Nucleus accumbens (tissue), 56 donors: ENCODE measurements at regions not wholly inside any gene's neighbourhood (a gene's known extent, or its start where the extent isn't known, plus 50 kb on each side); places are given as distances from the start of the nearest gene placed in this dataset.
A peak's percentile ranks its signal among the peaks of the same experiment; 100 is the strongest.
"Not testable (repeated sequence)": the region's sequence is repeated elsewhere in the genome, so short reads cannot be mapped to it uniquely, and the experiment has no call there.

ENCODE experiments used
- DNase-seq, 56 donors: peaks; one replicate each; lab custom pipeline; 2025; lab: John Stamatoyannopoulos, UW

DNA sequence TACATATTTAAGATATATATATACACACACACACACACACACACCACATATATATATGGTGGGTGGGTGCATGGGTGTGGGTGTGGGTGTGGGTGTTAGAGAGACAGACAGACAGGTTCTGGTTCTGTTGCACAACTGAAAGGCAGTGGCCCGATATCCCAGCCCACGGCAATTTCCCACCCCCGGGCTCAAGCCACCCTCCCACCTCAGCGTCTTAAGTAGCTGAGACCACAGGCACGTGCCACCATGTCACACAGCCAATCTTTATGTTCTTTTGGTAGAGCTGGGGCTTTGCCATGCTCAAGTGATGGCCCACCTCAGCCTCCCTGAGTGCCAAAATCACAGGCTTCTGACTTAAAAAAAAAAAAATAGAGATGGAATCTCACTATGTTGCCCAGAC is 417.8 kb upstream of the FOXG1 start:
- DNase-seq = no peak

DNA sequence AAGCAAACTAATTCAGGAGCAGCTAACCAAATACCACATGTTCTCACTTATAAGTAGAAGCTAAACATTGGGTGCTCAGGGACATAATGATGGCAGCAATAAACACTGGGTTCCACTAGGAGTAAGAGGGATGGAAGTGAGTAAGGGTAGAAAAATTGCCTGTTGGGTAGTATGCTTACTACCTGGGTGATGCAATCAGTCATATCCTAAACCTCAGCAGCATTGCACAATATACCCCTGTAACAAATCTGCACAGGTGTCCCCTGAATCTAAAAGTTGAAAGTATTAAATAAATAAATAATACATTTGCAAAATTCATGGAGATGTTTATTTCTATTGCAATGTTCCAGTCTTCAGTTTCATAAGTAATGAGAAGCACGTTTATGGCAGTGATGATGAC is 409.8 kb upstream of the FOXG1 start:
- DNase-seq = no peak

DNA sequence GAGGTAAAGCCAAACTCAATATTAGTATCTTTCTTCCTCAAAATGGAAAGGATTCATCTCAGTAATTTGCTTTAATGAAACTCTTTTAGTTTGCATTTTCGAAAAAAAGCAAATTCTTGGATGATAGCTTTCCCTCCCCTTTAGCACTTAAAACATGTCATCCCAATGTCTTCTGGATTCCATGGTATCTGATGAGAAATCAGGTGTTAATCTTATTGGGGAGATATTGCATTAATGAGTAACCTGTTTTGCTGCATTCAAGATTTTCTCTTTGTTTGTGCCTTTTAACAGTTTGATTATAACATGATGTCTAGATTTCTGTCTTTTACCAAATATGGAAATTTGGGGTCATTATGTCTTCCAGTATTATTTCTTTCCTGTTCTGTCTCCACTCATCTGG is 405.1 kb upstream of the FOXG1 start:
- no peak for DNase-seq

DNA sequence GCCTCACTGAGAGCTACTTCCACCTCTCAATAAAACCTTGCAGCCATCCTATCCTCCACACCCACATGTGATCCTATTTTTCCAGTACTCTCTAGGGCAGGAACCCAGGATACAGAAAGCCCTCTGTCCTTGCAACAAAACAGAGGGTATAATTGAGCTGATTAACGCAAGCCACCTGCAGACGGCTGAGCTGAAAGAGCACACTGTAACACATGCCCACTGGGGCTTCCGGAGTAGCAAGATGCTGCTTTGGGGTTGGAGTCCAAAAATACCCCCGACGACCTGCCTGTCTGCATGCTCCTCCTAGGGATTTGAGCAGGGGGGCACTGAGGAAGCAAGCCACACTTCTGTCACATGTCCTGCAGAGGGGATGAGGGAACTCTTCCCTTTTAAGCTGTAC is 401.1 kb upstream of the FOXG1 start:
- DNase-seq = no peak

DNA sequence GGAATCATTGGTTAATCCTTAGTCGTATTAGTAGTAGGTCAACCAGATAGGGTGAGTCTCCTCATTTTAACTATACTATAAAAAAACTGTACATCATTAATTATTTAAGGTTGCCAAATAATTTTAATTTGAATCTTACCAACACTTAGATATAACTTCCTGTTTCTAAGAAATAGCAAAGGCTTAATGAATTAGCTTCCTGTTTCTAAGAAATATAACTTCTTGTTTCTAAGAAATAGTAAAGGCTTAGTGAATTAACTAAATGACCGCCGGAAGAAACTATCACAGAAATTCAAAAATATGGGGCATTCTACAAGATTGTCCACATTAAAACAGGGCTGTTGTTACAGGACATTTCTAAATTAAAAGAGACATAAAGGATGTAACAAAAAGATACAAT is 392.9 kb upstream of the FOXG1 start:
- no peak for DNase-seq

DNA sequence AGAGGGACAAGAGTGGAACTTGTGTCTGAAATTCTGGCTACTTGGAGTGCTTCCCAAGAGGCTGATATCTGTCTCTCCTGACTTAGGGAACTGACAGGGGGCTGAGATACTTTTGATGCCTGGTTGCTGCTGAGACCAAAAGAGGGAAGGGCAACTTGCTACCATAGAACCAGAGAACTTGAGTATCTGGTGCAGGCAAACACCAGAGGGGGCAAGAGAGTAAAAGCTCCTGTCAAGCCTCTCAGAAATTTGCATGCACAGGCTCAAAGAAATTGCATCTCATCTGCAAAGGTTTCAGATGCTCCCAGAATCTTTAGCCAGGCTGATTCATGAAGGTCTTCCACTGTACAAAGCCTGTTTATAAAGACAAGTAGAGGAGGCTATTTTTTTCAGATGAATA is 391.3 kb upstream of the FOXG1 start:
- DNase-seq = peak in 12 of 56 donors; percentile 0 to 29 (median 5)

DNA sequence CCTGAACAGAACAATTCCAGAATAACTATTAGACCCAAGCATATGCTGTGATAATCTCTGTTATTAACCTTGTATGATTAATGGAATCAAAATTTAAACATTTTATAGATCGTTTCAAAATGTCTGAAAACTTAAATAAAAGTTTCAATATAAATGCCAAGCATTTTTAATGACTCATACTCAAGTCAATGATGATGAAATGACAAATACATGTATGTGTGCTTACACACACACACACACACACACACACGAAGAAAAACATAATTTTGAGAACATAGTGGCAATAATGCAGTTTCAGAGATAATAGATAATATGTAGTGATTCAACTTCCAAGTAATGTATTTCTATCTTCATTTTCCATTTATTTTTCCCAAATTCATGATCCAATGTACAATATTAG is 384.9 kb upstream of the FOXG1 start:
- DNase-seq = no peak

DNA sequence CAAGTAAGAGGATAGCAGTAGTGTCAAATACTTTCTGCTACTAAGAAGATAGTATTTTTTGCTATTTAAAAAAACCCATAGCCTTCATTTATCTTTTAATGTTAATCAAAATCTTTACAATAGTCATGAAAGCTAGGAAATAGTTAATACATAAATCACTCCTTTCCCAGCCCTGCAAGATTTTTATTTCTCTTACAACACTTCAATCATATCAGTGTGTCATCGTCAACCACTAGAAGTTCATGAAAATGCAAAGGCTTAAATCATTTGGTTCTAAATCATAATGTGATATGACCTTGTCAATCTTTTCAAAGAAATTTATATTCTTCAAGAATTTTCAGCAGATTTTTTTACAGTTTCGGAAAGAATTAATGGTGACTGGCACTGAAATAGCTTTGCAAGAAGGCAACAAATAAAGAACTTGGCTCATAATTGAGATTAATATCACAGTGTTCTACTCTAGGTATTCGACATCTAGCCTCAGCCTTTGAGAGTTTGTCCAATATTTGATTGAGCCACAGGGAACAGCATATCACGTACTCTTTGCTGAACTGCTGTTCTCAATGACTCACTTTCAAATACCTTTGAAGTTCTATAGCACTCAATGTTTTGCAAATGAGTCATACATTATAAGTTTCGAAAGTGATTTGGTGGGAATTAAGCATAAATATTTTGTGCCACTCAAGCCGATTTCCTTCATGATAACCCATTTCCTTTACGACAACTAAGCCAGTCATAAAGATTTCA is 384.0 kb upstream of the FOXG1 start:
- DNase-seq = no peak

DNA sequence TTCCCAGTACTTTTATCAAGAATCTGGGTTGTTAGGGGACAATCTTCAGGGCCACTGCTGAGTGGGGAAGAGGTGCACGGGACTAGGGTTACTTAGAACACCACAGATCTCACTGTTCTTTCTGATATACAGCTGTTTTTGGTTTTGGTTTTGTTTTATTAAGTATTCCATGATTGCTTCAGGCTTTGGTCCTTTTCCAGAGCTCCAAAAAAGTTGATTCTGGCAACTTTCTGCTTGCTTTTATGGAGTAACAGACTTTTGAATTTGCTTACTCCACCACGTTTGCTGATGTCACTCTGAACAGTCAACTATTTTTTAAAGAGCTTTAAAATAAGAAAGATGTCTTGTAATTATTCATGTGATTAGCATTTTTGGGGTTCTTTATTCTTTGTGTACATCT is 368.1 kb upstream of the FOXG1 start:
- no peak for DNase-seq

DNA sequence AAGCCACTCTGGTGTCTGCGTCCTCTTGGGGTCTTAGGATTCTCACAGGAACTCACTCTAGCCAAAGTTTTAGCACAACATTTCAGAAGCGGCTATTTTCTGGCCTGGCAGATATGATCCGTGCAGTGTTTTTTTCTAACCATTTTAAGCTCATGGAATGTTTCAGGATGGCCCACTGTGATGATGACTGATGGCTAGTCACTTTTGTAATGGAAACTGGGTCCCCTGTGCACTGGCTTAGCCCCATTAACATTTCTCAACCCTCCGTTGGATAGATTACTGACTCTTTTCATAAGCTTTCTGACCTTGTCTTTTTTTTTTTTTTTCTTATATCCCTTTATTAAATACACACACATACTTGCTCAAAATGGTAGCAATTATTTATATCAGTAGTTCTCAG is 364.9 kb upstream of the FOXG1 start:
- not testable (repeated sequence) for DNase-seq

DNA sequence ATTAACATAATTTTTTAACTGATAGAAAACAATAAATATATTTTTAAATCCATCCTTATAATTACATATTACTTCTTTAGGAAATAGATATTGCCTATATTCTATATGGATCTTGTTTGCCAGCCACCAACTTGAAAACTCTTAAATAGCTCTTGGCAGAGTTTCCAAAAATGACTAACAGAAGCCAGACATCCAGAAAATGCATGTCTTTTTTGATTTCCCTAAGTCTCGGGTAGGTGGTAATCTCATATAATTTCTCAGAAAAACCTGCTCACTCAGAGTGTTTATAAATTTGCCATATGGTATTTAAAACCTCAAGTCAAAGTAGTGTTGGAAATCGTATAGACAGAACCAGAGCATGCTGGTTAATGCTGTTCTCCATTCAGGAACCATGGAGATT is 360.4 kb upstream of the FOXG1 start:
- DNase-seq = no peak

DNA sequence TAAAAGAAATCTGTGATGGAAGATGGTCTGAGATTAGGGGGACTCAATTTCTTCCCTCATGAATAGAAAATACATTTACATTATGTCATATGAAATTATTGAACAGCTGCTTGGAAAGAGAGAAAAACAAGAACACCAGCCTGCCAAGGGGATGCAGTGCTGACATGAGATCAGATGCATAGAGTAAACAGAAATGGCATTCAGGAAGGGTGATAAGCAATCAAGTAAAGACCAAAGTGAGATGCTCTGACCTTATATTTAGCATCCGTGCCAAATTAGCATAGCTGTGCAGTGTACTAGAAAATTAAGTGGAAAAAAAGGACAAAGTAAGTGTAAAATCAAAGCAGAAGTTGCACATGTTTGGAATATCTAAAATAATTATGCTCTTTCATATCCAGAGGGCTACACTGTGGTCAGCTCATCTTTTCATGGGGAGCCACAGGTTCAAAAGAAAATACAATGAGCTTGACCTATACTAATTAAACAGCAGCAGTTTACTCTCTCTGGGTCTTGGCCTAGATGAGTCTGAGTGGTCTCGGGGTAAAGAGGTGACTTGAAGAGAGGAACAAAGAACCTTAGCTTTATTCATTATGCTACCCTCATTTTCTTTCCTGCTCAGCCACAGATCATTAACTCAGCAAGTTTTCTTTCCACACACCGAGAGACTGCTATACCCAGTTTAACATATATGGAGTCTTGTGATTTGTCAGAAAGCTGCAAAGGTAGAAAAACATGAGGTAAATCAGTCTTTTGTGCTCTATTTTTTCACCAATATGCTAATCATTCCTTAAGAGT is 359.4 kb upstream of the FOXG1 start:
- no peak for DNase-seq

DNA sequence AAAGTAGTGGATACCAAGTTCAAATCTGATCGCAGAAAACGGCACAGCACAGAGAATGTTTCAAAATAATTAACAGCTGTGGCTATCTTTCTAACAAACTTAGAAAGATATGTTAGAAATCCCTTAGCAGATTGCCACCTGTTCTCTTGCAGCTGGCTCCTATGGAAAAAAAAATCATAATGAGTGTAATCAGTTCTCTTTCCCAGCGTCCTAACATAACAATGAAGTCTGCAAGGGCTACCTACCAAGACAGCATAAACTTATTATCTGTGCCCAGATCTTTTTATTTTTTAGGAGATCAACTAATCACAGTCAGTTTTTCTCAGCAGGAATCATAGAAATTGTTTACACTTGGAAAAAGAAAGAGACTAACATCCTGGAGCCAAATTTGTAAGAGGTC is 358.6 kb upstream of the FOXG1 start:
- no peak for DNase-seq

DNA sequence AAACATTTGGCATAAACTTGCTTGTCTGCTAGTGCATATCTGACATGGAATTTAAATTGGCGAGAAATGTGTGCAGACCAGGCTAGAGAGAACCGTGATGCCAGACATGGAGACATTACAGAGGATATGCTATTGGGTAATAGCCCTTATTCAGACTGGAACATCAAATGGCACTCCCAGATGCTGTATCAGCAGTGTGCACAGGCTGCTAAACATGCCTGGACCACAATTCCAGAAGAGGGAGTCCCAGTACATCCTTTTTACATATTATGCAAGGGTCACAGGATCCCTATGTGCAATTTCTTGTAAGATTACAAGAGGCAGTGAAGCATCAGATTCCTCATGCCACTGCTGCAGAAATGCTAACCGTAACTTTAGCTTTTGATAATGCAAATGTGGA is 354.5 kb upstream of the FOXG1 start:
- no peak for DNase-seq

DNA sequence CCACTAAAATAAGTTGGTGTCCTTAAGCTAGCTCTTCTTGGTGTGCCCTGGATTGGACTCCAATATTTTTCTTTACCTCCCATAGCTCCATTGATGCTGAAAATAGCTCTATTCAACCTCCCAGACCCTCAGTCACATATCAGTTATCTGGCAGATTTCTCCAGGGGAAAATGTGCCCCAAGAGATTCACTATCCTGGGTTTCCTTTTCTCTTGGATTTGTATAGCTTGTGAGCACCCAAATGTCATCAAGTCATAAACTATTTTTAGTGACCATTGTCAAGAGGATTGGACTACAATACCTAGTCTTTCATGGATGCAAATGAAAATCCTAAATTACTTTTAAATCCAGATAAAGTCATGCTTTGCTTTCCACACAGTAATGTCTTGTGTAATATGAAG is 339.6 kb upstream of the FOXG1 start:
- DNase-seq = no peak

DNA sequence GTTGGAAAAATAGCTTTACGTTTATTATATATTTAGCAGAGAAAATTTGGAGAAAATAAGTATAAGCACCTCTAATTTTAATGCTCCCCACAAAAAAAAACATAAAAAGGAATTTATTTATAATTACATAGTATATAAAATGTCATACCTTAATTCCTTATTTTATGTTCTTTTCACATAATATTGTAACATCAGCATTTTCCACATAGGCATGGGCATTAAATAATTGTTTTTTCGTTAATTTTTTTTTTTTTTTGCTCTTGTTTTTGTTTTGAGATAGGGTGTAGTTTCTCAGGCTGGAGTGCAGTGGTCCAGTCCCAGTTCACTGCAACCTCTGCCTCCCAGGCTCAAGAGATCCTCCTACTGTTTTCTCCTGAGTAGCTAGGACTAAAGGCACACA is 329.8 kb upstream of the FOXG1 start:
- DNase-seq = no peak

DNA sequence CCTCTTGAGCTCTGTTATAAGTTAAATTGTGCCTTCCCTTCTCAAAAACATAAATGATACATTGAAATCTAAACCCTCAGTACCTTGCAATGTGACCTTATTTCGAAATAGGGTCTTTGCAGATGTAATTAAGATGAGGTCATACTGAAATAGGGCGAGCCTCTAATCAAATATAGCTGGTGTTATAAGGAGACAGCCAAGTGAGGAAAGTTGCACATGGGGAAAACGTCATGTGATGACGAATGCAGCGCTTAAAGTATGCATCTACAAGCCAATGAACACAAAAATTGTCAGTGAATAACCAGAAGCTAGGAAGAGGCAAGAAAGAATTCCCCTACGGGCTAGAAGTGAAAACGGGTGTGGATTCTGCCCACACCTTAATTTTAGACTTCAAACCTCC is 305.2 kb upstream of the FOXG1 start:
- DNase-seq = no peak

DNA sequence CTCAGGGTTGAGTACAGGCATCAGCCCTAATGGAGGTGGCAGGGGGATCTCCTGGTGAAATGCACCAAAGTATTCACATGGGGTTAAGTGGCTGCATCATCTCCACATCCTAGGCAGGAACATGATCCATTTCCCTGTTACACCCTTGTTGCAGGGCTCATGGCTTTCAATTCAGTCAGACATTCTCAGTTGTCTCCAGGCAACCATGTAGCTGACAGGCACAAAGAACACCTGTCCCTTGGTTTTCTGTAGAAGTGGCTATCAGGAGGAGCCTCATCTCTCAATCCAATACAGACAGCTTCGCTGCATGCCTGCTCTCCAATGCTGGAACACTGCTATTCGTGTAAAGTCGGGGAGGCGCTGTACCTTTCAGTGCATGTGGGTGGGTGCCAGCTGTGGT is 299.0 kb upstream of the FOXG1 start:
- no peak for DNase-seq

DNA sequence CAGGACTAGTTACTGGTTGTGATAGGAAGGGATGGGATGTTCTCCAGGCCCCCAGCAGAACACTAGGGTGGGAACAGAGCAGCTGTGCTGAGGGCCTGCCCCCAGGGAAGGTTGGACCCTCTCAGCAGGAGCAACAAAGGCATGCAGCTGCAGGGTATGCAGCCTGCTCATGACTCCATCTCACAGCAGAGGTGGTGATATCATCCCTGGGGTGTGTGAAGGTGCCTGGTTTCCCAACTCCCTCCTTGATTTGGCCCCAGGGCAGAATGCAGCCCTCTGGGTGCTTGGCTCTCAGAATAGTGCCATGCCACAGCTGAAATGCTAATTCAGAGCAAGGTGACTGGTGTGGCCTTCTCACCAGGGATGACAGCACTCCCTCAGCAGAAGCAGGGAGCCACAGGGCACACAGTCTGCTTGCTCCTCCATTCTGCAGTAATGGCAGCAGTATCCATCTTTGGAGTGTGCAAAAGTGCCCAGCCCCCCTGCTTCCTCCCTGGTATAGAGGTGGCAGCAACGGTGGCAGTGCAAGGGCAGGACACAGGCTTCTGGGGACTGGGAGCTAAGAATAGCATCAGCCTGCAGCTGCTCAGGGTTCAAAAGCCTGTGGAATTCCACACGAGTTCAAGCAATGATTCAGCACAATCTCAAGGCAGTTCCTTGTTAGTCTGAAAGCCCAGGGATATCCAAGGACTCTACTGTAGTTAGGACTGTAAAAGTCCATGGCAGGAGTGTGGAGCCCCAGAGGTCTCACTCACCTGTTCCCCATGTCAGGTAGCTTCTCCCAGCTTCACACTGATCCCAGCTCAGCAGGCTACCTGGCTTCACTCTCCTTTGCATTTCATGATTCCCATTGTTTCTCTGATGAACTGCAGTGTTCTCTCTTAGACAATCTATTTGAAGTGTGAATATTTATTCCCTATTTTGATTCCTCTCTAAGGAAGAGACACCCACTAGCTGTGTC is 298.1 kb upstream of the FOXG1 start:
- no peak for DNase-seq

DNA sequence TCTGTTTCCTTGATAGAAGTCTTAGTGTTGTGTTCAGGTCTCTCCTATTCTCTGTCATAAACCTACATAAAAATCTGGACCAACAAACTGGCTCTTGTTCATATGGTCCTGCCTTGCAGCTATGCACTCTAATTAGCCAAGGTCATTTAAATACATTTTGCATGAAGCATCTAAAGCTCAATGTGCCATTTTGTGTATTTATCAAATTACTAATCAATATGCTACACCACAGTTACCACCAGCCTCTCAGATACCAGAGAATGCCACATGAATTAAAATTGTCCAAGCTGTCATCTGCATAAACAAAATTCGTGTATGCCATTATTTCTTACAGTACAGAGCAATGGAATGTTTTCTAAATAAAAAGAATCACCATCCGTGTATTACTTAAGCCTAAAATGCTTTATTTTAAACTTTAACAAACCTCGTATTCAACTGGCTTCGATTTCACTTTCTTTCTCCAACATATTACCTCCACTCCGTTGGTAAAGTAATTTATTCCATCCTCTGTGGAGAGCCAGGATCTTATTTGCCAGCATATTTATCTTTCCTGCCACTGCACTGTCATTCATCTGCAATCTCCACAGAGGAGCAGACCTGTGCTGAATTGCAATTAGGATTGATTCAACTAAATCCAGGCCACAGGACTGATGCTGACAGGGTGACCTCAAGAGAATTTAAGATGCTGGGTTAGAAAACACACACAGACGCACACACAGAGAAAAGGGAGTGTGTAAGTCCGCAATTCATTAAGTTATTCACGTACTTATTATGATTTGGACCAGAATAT is 284.1 kb upstream of the FOXG1 start:
- DNase-seq = no peak
